HG02884 (cell line): ENCODE measurements at regions not wholly inside any gene's neighbourhood (a gene's known extent, or its start where the extent isn't known, plus 50 kb on each side); places are given as distances from the start of the nearest gene placed in this dataset.
"Not testable (repeated sequence)": the region's sequence is repeated elsewhere in the genome, so short reads cannot be mapped to it uniquely, and the experiment has no call there.

Source experiments
- ATAC-seq: cut with Tn5 transposase; IDR thresholded peaks from one replicate; pipeline ENCODE4 v1.9.1; 2021; ENCODE audit warnings: mild to moderate bottlenecking, moderate library complexity; ENCODE audit not compliant: unreplicated experiment

DNA sequence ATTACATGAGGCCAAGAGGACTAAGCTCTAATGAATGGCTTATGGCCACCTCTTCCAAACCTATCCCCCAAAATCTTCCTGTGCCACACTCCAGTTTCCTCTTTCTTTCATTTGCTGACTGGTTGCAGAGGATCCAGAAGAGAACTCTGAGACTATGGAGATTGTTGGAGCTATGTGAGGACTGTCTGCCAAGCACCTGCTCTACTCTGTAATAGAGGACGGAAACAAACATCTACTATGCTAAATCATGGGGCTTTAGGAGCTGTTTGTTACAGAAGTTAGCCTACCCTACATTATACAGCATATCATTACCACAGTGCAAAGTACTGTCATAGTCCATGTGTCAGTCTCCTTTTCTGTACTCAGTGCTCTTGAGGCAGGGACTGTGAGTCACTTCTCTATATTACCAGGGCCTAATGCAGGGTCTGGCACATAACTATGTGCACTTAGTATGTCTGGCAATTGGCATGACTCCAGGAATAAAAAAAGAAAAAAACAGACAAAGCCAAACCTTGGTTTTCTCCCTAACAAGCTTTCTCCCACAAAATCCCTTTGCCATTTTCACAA, 95.1 kb downstream of the RPAP3 start:
- ATAC-seq = no peak

DNA sequence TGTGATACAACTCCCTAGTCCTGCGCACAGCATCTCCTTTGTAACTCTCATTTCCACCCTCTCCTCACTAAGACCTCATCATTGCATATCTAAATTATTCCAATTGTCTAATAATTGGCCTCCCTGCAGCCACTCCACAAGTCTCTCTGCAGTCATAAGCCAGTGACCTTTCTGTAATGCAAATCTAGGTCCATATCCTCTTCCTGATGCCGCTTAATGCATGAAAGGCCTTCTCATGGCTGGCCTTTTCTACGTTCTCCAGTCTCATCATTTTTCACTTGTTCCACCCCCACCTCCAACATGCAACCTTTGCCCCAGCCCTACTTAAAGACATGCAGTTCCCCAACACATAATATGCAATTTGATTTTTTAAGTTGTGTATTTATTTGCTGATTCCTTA, 96.0 kb downstream of the RPAP3 start:
- ATAC-seq = no peak

- not testable (repeated sequence) for ATAC-seq
Observed at GRCh38 chr12:47608671-47609070, 97.2 kb downstream of the RPAP3 start.

- no peak for ATAC-seq
Observed at GRCh38 chr12:47604221-47604873, 101.5 kb downstream of the RPAP3 start.

GRCh38 chr12:47602949-47603558, 102.8 kb downstream of the RPAP3 start:
- ATAC-seq = no peak

- no peak for ATAC-seq
Observed at GRCh38 chr12:47602325-47602724, 103.5 kb downstream of the RPAP3 start.

DNA sequence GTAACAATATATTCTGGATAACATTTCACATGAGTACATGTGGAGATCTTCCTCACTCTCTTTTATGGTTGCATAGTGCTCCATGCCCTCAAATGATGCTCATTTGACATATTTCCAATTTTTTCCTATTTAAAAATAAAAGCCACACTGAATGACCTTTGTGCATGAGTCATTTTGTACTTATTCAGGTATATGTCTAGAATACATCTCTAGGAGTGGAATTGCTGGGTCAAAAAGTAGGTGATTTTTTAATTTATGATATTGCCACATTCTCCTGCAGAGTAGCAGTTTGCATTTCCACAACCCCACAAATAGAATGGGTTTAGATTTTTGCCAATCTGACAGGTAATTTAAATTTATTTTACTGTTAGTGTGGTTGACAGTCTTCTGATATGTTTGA, 104.8 kb downstream of the RPAP3 start:
- ATAC-seq = no peak

DNA sequence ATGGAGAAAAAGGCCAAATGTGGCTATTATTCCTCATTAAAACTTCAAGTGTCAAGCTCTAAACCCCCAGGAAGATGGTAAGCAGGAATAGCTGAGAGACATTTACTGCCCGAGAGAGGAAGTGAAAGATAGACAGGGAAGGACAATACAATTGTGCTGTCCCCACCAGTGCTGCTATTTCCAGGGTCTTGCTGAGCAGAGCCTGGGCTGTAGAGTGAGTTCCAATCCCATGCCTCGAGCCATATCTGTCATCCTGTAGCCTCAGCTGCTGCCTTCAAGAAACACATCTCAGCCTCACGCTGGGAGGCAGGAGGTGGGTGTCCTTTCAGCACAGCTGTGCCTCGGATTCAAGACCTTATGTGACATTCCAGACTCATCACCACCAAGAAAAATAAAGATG, 114.0 kb downstream of the RPAP3 start:
- ATAC-seq = no peak

DNA sequence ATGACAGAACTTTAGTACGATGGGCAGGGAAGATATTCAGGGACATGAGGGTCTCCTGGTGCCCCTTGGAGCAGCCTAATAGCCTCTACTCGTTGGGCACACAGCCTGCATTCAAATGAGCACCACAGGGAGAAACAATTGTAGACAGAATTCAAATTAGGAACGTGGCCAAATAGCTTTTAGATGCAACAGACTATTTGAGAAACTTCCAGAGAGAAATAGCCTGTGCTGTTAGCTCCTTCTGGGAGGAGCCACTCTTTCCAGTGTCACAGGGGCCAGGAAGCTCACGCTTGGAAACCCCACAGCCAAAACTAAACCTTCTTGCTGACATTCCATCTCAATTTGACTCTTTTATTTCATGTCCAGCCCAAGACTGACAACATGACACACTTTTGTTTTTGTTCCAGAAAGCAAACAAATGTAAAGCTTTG, 114.5 kb downstream of the RPAP3 start:
- no peak for ATAC-seq

GRCh38 chr12:47590771-47591360, 115.0 kb downstream of the RPAP3 start:
- ATAC-seq = no peak

DNA sequence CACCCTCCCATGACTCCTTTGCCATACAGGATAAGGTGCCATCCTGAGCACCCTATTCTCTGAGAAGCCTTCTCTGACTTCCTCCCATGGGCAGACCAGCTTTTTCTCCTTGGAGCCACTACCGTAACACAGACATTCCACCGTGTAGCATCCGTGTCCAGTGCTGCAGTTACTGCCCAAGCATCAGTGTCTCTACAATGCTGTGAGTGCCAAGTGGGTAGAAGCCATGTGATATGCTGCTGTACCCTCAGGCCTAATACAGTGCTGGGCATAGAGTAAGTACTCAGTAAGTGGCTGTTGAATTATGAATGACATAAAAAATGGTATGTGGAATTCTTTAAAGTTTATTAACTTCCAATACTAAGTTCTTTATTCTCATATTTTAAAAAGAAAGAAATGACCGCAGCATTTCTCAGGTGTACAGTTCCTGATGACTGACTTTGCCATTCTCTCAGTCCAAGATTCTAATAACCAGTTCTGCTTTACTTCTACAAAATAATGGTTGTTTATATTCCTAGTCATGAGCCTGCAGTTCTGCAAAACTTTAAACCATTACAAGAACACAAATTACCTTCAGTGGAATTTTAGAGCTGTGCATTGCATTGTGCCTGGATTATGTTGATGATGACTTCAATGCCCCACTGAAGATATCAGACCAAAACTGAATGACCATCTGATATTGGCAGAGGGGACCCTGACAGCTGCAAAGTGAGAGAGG, 118.7 kb downstream of the RPAP3 start:
- no peak for ATAC-seq

GRCh38 chr12:47585507-47585906, 120.3 kb downstream of the RPAP3 start:
- ATAC-seq = no peak

DNA sequence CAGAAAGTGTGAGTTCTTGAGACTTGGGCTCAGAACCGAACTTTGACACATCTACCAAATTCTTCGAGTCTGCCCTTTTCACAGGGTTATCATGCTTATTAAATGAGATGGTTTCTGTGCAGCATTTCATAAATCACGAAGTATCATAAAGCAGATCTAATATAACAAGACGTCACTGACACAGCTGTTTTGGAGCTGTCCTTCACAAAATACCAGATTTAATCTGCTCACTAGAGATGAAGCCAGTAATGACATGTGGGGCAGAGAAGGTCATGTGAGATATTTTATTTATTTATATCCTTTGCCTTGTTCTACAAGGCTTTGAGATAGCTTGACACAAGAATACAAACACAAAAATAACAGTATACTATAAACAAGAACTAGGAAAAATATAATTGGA, 127.0 kb downstream of the RPAP3 start:
- ATAC-seq = no peak

DNA sequence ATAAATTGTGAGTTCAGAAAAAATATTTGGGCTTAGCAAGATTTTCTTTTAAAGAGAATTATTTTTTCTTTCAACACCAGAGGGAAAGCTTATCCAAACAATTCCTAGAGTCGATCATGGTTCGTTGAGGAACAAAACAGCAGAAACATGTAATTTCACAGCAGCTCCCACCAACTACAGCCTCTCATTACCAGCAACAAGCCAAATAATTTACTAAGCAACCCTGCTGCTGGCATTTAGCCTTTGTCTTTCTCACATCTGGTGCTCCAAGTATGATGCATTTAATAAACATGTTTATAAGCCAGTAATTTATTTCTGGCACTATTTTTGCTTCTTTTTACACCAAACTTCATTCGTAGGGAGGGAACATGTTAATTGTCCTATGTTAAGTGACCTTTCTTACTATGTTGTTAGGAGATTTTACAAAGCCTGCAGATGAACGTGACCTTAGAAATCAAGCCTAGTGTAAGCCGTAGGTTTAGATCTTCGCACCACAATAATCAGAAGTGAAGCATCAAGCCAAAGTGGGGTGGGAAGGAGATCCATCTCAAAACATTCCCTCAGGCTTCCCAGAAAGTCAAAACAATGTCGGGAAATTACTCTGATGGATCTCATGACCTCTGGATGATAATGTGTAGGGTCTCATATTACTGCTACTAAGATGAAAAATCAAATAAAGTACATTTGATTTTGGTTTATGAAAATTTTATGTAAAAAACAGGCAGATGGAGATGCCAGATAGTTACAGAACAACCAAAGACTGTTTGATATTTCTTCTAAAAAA, 128.4 kb downstream of the RPAP3 start:
- ATAC-seq = no peak

DNA sequence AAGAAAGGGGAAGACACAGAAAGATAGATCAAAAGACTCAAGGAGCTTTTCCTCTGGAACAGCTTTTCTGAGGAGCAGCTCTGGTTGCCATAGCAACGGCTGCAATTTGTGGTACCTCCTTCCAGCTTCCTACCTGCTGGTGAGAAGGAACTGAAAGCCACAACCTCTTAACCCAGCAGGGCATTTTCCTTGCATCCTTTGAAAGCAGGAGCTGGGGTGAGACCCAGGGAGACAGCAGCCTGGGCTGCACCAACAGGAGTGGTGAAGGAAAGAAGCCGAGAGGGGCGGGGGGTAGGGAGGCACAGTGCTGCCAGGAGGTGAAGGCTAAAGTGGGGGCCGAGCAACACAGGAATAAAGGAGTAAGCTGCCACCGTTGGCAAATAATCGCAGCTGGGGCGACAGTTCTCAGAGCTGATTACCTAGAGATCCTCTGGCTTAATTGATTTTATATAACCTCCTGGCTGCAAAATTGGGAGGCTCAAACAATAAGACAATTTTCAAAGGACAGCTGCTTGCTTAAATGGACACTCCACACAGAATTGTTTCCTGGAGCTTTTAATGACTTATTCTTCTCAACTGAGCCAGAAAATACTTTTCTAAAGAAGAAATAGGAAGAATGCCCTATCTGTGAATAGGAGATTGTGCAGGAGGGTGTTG, 129.4 kb downstream of the RPAP3 start:
- ATAC-seq = no peak

DNA sequence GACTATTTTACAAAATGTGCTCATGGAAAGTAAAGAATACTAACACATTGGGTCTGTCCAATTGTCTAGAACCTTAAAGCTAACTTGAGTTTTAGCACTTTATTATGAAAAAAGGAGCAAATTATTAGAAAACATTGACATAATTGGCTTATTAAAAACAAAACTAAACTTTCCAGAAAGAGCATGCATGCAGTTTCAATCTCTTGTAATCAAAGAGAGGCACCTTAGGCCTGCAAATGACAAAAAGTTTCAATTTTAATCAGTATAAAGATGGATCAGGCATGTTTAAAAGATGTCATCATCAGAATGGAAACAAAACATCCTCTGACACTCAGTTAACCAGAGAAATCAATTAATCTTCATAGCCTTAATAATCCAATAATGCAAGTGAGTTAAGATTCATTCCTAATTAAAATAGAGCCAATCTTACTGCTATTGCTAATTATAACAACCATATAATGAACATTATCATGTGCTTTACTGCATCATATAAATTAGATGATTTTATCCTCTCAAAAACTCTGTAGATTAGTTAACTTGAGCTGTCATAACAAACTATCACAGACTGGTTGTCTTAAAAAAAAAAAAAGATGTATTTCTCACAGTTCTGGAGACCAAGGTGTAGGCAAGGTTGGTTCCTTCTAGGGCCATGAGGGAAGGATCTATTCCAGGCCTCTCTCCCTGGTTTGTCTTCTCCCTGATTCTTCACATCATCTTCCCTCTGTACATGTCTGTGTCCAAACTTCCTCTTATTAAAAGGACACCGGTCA, 131.4 kb downstream of the RPAP3 start:
- ATAC-seq = no peak

- no peak for ATAC-seq
Observed at GRCh38 chr12:47573146-47573659, 132.6 kb downstream of the RPAP3 start.

GRCh38 chr12:47570151-47570550, 135.7 kb downstream of the RPAP3 start:
- ATAC-seq = no peak

GRCh38 chr12:47562201-47562600, 143.6 kb downstream of the RPAP3 start:
- no peak for ATAC-seq
